ENCODE measurements at regions not wholly inside any gene's neighbourhood (a gene's known extent, or its start where the extent isn't known, plus 50 kb on each side); places are given as distances from the start of the nearest gene placed in this dataset.

- TF ChIP-seq TAF1 (IDR thresholded peaks at IDR 0.05; ENCODE audit: borderline replicate concordance, low read depth, low read length) = no peak
- TF ChIP-seq FOXJ3 (CRISPR knock-in tag; IDR thresholded peaks at IDR 0.05) = no peak
- no peak for TF ChIP-seq RAD21 (IDR thresholded peaks at IDR 0.05; ENCODE audit: low read length)
- no peak for TF ChIP-seq RXRA (IDR thresholded peaks at IDR 0.05; ENCODE audit: borderline replicate concordance, low read depth)
- no peak for TF ChIP-seq IRF3 (IDR thresholded peaks at IDR 0.05; ENCODE audit: low read depth, low read length)
- no peak for TF ChIP-seq GABPA (IDR thresholded peaks at IDR 0.05; ENCODE audit: low read depth)
- no peak for TF ChIP-seq EZH2phosphoT487 (IDR thresholded peaks at IDR 0.05; ENCODE audit: borderline replicate concordance, low read depth)
- TF ChIP-seq MEF2A (IDR thresholded peaks at IDR 0.05; ENCODE audit: borderline replicate concordance, low read depth) = no peak
- no peak for TF ChIP-seq SMC3 (IDR thresholded peaks at IDR 0.05; ENCODE audit: low read depth, low read length)
- no peak for TF ChIP-seq TEAD4 (IDR thresholded peaks at IDR 0.05; ENCODE audit: borderline replicate concordance, insufficient read depth)
- TF ChIP-seq ELF1 (IDR thresholded peaks at IDR 0.05) = no peak
- no peak for TF ChIP-seq RFX5 (IDR thresholded peaks at IDR 0.05; ENCODE audit: low read length)
- TF ChIP-seq CHD2 (IDR thresholded peaks at IDR 0.05; ENCODE audit: low read length, partially characterized antibody) = no peak
- TF ChIP-seq FOXM1 (IDR thresholded peaks at IDR 0.05; ENCODE audit: low read depth) = no peak
- TF ChIP-seq YY1 (IDR thresholded peaks at IDR 0.05; ENCODE audit: low read depth) = no peak
- TF ChIP-seq TCF12 (IDR thresholded peaks at IDR 0.05) = no peak
- TF ChIP-seq ZBTB33 (IDR thresholded peaks at IDR 0.05; ENCODE audit: borderline replicate concordance, low read depth) = no peak
- TF ChIP-seq, protein P1, sequence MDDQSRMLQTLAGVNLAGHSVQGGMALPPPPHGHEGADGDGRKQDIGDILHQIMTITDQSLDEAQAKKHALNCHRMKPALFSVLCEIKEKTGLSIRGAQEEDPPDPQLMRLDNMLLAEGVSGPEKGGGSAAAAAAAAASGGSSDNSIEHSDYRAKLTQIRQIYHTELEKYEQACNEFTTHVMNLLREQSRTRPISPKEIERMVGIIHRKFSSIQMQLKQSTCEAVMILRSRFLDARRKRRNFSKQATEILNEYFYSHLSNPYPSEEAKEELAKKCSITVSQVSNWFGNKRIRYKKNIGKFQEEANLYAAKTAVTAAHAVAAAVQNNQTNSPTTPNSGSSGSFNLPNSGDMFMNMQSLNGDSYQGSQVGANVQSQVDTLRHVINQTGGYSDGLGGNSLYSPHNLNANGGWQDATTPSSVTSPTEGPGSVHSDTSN (IDR thresholded peaks at IDR 0.05) = no peak
- TF ChIP-seq, protein P2, sequence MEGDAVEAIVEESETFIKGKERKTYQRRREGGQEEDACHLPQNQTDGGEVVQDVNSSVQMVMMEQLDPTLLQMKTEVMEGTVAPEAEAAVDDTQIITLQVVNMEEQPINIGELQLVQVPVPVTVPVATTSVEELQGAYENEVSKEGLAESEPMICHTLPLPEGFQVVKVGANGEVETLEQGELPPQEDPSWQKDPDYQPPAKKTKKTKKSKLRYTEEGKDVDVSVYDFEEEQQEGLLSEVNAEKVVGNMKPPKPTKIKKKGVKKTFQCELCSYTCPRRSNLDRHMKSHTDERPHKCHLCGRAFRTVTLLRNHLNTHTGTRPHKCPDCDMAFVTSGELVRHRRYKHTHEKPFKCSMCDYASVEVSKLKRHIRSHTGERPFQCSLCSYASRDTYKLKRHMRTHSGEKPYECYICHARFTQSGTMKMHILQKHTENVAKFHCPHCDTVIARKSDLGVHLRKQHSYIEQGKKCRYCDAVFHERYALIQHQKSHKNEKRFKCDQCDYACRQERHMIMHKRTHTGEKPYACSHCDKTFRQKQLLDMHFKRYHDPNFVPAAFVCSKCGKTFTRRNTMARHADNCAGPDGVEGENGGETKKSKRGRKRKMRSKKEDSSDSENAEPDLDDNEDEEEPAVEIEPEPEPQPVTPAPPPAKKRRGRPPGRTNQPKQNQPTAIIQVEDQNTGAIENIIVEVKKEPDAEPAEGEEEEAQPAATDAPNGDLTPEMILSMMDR (IDR thresholded peaks at IDR 0.05) = no peak
- TF ChIP-seq EP300 (IDR thresholded peaks at IDR 0.05; ENCODE audit: borderline replicate concordance in 1 of 2, low read depth in 1 of 2, low read length in 1 of 2) = no peak
Measured at GRCh38 chr1:118337346-118337745, 152.3 kb upstream of the SPAG17 start.

More at GRCh38 chr1:118337346-118337745, 152.3 kb upstream of the SPAG17 start:
- Histone ChIP-seq H3K27ac (ENCODE audit: low read depth in 2 of 2, low read length in 1 of 2) (no peak overlapping the region), H3K79me2 (ENCODE audit: insufficient read depth) (no peaks in the 10 kb centered on the region), H4K20me1 (ENCODE audit: insufficient read depth) (no peaks in the 10 kb centered on the region), H3K9ac (no peak overlapping the region), H3K4me2 (no peak overlapping the region), H3K36me3 (replicated peaks in 1 of 2; ENCODE audit: control insufficient read depth in 1 of 2, insufficient read depth in 2 of 2, low read length in 1 of 2) (no peaks in the 10 kb centered on the region), H3K4me1 (ENCODE audit: control insufficient read depth in 1 of 2, insufficient read depth in 2 of 2, low read depth in 1 of 2, low read length in 1 of 2) (no peaks in the 10 kb centered on the region), H3K9me3 (no peaks in the 10 kb centered on the region), H2AFZ (ENCODE audit: low read depth) (no peak overlapping the region), H3K9me2 (no peaks in the 10 kb centered on the region), H3K27me3 (ENCODE audit: insufficient read depth) (no peaks in the 10 kb centered on the region), H3K4me3 (ENCODE audit: low read depth in 2 of 2, low read length in 1 of 2) (no peak overlapping the region), H3F3A (replicated peaks; ENCODE audit: insufficient read depth) (no peaks in the 10 kb centered on the region)
- ChIA-PET CTCF (no interaction called here), POLR2A (no interaction called here)
- DNase-seq = no peak

Data from SK-N-SH (cell line).